Naive thymus-derived CD8-positive, alpha-beta T cell (primary cell): ENCODE measurements at regions not wholly inside any gene's neighbourhood (a gene's known extent, or its start where the extent isn't known, plus 50 kb on each side); places are given as distances from the start of the nearest gene placed in this dataset.

Experiments
- ATAC-seq, 2 donors: fragments of 150-1000 bp; cut with Tn5 transposase in 1 of 2; sonication (Bioruptor Pico), chemical (Tn5 transposase) in 1 of 2; 1 replicate in 1 of 2; 2 replicates in 1 of 2; pipeline ENCODE4 v1.10.0; 2021; ENCODE audit warnings: mild to moderate bottlenecking in 2 of 2, moderate library complexity in 2 of 2
- POLR2A ChIA-PET: fragments of 350-600 bp; sonication (Branson Sonifier 250); formaldehyde crosslinking; loops from one replicate; lab custom pipeline; 2021; ENCODE audit warnings: antibody characterized with exemption; lab: Charles Lee
- DNase-seq, 10 donors: peaks; one replicate each; pipeline versions ENCODE4 v3.0.0 to v3.0.0-alpha.2; 2020 to 2022
- H3K27ac Mint-ChIP-seq, 10 donors: one replicate each; pipeline ENCODE4 v1.8.0; 2020 to 2022; ENCODE audit warnings: mild to moderate bottlenecking in 10 of 10, mixed read lengths in 10 of 10, moderate library complexity in 4 of 10, inconsistent platforms in 1 of 10
- H3K27me3 Mint-ChIP-seq, 5 donors: one replicate each; pipeline ENCODE4 v1.8.0; 2021 to 2022; ENCODE audit warnings: mixed read lengths in 5 of 5
- H3K36me3 Mint-ChIP-seq, 3 donors: one replicate each; pipeline ENCODE4 v1.8.0; 2020 to 2022; ENCODE audit warnings: mixed read lengths in 3 of 3, mild to moderate bottlenecking in 2 of 3, inconsistent platforms in 1 of 3
- H3K4me1 Mint-ChIP-seq, 4 donors: one replicate each; pipeline ENCODE4 v1.8.0; 2021 to 2022; ENCODE audit warnings: mixed read lengths in 4 of 4
- H3K4me3 Mint-ChIP-seq, 10 donors: one replicate each; pipeline ENCODE4 v1.8.0; 2020 to 2022; ENCODE audit warnings: mild to moderate bottlenecking in 10 of 10, mixed read lengths in 10 of 10, moderate library complexity in 6 of 10, inconsistent platforms in 1 of 10
- H3K9me3 Mint-ChIP-seq, 9 donors: one replicate each; pipeline ENCODE4 v1.8.0; 2020 to 2022; ENCODE audit warnings: mixed read lengths in 9 of 9, mild to moderate bottlenecking in 3 of 9, inconsistent platforms in 1 of 9, moderate library complexity in 1 of 9

DNA sequence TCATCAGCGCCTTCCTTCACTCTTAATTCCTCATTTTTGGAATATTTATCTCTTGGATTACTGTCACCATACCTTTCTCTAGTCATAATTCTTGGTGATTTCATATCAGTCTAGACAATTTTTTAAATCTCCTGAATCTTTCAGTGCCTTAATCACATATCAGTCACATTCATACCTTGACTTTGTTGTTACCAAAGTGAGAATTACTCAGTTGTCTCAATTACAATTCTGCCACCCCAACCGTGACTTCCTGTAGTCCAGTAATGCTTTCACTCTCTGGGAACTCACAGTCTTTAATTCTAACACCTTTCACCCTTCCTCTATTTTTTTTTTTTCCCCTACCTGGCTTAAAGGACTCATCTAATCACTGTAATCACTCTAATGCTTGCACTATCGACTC lies 1275.3 kb upstream of the TENM3 start:
- no peaks in the 10 kb centered on the region for H3K36me3 Mint-ChIP-seq
- ATAC-seq (no peak), DNase-seq (no peak)
- no peaks in the 10 kb centered on the region for H3K27me3 Mint-ChIP-seq
- peaks cover 0 to 5% (median 1%) of the 10 kb centered on the region in 9 donors for H3K9me3 Mint-ChIP-seq
- H3K4me3 Mint-ChIP-seq, result no peak overlapping the region
- POLR2A ChIA-PET, result no interaction called here
- H3K4me1 Mint-ChIP-seq, result no peaks in the 10 kb centered on the region
- no peak overlapping the region for H3K27ac Mint-ChIP-seq

DNA sequence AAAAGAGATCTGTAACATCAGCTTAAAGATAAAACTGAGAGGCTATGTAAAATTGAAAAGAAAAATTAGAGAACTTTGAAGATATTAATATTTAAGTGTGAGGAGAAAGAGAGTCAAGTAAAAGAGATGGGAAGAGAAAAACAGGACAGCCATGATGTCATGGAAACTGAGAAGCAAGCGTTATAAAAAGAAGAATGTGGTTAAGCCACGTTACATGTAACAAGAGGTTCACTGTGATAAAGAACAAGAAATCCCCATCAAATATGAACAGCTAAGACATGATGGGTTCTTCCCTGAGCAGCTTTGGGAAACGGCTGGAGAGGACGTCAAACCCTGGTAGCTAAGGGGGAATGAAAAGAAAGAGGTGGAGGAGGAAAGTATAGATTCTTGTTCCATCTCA lies 1269.3 kb upstream of the TENM3 start:
- no peaks in the 10 kb centered on the region for H3K27me3 Mint-ChIP-seq
- no peak overlapping the region for H3K27ac Mint-ChIP-seq
- POLR2A ChIA-PET, result no interaction called here

DNA sequence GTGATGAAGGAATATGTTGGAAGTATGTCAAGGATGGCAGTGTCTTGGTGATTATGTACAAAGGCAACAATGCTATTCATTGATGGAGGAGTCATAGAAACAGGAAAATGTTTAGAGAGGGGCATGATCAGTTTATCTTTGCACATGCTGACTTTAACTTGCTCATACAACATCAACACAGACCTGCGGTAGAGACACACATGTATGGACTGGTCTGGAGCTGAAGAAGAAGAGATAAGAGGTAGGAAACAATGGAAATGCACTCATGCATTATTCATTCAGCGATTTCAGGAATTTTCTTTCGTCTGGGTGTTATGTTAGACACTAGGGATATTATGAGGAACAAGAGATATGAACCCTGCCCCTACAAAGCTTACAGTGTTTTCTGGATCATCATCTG lies 1252.3 kb upstream of the TENM3 start:
- no peak overlapping the region for H3K27ac Mint-ChIP-seq
- H3K36me3 Mint-ChIP-seq, result no peaks in the 10 kb centered on the region
- ATAC-seq, result no peak
- H3K9me3 Mint-ChIP-seq, result peaks cover 0 to 12% (median 0%) of the 10 kb centered on the region in 9 donors
- H3K4me3 Mint-ChIP-seq, result no peak overlapping the region
- POLR2A ChIA-PET, result no interaction called here
- DNase-seq, result no peak
- H3K4me1 Mint-ChIP-seq, result no peaks in the 10 kb centered on the region
- no peaks in the 10 kb centered on the region for H3K27me3 Mint-ChIP-seq

More for the DNA sequence above, 1269.3 kb upstream of the TENM3 start:
- ATAC-seq (no peak), DNase-seq (no peak)
- peaks cover 0 to 7% (median 0%) of the 10 kb centered on the region in 9 donors for H3K9me3 Mint-ChIP-seq
- H3K4me1 Mint-ChIP-seq, result no peaks in the 10 kb centered on the region
- H3K4me3 Mint-ChIP-seq, result no peak overlapping the region
- H3K36me3 Mint-ChIP-seq, result no peaks in the 10 kb centered on the region

DNA sequence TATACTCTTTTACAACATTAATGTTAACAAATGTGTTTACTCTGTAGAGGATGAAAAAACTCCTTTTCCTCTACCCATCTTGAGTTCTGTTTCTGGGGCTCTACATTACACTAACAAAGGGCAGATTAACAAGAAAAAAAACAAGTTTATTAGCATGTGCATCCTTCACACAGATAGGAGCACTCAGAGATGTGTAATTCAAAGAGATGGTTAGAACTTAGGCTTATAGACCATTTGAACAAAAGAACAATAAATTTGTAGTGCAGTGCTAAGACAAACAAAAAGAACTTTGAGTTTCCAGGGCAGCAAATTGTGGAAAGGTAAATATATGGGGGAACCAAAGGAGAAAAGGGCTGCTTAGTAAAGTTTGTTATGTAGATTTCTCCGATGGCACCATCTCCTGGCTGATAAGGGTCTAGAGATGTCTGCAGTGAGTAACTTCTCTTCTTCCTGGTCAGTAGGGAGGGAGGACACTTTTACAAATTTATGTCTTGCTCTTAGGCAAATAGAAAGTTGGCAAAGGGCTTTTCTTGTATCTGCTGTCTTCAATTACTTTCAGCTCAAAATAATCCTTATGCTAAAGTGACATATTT lies 1249.9 kb upstream of the TENM3 start:
- peaks cover 0 to 19% (median 2%) of the 10 kb centered on the region in 9 donors for H3K9me3 Mint-ChIP-seq
- H3K4me3 Mint-ChIP-seq, result no peak overlapping the region
- H3K4me1 Mint-ChIP-seq, result no peaks in the 10 kb centered on the region
- DNase-seq (no peak), ATAC-seq (no peak)
- H3K27ac Mint-ChIP-seq, result no peak overlapping the region
- POLR2A ChIA-PET, result no interaction called here
- no peaks in the 10 kb centered on the region for H3K27me3 Mint-ChIP-seq
- H3K36me3 Mint-ChIP-seq, result no peaks in the 10 kb centered on the region

DNA sequence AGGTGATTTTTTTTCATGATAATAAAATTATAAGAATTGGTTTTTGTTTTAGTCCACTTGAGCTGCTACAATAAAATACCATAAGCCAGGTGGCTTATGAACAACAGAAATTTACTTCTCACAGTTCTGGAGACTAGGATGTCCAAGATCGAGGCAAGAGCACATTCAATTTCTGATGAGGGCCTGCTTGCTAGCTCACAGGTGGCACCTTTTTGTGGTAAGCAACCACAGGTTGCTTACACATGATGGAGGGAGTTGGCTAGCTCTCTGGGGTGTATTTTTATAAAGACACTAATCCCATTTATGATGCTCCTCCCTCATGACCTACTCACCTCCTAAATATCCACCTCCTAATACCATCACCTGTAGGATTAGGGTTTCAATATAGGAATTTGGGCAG lies 1248.5 kb upstream of the TENM3 start:
- no peak for ATAC-seq
- Mint-ChIP-seq H3K4me3 (no peak overlapping the region), H3K9me3 (peaks cover 0 to 26% (median 2%) of the 10 kb centered on the region in 9 donors), H3K4me1 (no peaks in the 10 kb centered on the region), H3K27me3 (no peaks in the 10 kb centered on the region), H3K27ac (no peak overlapping the region), H3K36me3 (no peaks in the 10 kb centered on the region)
- no peak for DNase-seq
- POLR2A ChIA-PET, result no interaction called here

DNA sequence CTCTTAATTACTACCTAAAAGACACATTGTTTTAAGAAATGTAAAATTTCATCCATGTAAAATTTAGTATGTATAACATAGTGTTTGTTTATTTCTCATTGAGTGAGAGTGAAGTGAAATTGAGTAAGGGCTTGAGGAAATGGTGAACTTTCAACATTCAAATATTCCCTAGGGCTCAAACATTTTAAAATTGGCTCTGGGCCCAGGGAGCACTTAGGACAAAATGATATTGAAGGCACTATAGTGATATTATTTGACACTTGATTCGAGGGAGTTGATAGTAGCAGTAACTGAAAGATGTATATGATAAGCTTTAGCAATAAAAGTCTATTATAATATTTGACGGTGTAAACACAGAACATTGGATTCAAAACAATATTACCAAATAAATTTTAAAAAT lies 1244.0 kb upstream of the TENM3 start:
- H3K4me1 Mint-ChIP-seq, result no peaks in the 10 kb centered on the region

DNA sequence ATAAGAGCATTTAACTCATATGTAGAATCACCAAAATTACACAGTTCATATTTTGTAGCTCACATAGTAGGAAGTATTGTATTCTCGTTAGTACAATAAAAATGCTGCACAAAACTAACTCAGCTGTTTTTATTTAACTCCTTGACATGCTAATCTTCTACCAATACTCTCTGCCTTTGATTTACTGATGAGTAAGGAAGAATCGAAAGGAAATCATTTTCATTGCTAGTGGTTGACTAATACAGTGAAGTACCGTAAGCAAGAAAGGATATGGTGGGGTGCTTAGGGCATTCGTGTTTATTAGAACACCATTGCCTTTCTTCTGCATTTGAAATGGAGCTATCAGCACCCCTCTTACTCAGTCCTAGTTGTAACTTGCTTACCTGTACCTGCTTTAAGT lies 1239.1 kb upstream of the TENM3 start:
- H3K4me1 Mint-ChIP-seq, result no peaks in the 10 kb centered on the region
- no peaks in the 10 kb centered on the region for H3K27me3 Mint-ChIP-seq
- no peak overlapping the region for H3K27ac Mint-ChIP-seq
- ATAC-seq (no peak), DNase-seq (no peak)
- peaks cover 0 to 26% (median 5%) of the 10 kb centered on the region in 9 donors for H3K9me3 Mint-ChIP-seq
- POLR2A ChIA-PET, result no interaction called here
- H3K4me3 Mint-ChIP-seq, result no peak overlapping the region
- no peaks in the 10 kb centered on the region for H3K36me3 Mint-ChIP-seq

More for the DNA sequence above, 1244.0 kb upstream of the TENM3 start:
- no peaks in the 10 kb centered on the region for H3K27me3 Mint-ChIP-seq
- no peak for DNase-seq
- no peaks in the 10 kb centered on the region for H3K36me3 Mint-ChIP-seq
- ATAC-seq, result no peak
- POLR2A ChIA-PET, result no interaction called here
- H3K4me3 Mint-ChIP-seq, result no peak overlapping the region
- H3K9me3 Mint-ChIP-seq, result peaks cover 0 to 22% (median 5%) of the 10 kb centered on the region in 9 donors
- H3K27ac Mint-ChIP-seq, result no peak overlapping the region

DNA sequence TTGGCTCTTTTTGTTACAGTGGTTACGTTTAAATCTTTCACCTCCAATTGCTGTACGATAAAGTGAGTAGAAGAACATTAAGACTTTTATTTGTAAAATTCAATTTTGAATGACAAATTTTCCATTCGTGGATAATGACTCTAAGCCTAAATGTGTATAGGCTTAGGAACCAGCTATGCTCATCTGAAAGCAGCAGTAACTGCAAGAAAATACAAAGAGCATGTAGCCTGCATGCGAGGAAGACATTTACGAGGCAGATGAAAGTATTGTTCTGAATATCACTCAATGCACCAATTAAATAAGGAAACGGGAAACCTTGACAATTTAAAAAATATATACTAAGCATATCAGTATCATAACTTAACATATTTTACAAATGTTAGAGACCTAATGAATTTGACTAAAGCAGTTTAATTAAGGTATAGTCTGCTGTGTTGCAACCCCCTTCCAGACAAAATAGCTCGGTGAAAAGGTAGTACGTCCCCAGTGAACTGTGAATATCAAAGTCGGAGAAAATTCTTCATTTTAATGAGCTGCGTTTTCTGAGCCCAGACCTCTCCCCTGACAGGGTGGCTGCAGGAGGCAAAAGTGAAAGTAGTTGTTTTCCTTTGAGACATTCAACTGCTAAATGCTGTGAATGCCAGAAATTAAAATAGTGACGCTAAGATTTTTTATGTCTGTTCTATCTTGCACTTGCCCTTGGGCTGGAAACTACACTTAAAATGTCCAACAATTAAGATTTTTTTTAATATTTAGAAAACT lies 1236.5 kb upstream of the TENM3 start:
- no peak overlapping the region for H3K4me3 Mint-ChIP-seq
- DNase-seq (no peak), ATAC-seq (no peak)
- POLR2A ChIA-PET, result no interaction called here
- peaks cover 0 to 28% (median 4%) of the 10 kb centered on the region in 9 donors for H3K9me3 Mint-ChIP-seq
- no peaks in the 10 kb centered on the region for H3K4me1 Mint-ChIP-seq
- H3K36me3 Mint-ChIP-seq, result no peaks in the 10 kb centered on the region
- no peak overlapping the region for H3K27ac Mint-ChIP-seq
- no peaks in the 10 kb centered on the region for H3K27me3 Mint-ChIP-seq

DNA sequence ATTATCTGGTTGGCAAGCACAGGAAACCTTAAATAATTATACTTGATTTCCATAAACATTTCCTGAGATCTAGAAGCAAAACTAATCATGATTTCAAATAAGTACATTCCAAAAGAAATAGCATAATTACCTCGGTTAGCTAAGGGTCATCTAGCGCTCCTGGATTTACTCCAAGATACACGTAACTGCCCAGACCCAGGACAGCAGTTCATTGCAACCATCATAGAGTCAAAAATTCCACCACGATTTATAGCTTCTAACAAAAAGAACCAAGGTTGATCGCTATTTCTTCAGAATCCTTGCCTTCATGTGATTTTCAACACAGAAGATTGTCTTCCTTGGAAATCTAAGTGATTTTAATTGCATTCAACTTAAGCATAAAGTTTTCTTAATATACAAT lies 1235.5 kb upstream of the TENM3 start:
- no peaks in the 10 kb centered on the region for H3K4me1 Mint-ChIP-seq
- DNase-seq (no peak), ATAC-seq (no peak)
- no peak overlapping the region for H3K27ac Mint-ChIP-seq
- peaks cover 0 to 30% (median 5%) of the 10 kb centered on the region in 9 donors for H3K9me3 Mint-ChIP-seq
- no peak overlapping the region for H3K4me3 Mint-ChIP-seq
- POLR2A ChIA-PET, result no interaction called here
- peaks cover 0 to 2% (median 0%) of the 10 kb centered on the region in 3 donors for H3K36me3 Mint-ChIP-seq
- no peaks in the 10 kb centered on the region for H3K27me3 Mint-ChIP-seq

DNA sequence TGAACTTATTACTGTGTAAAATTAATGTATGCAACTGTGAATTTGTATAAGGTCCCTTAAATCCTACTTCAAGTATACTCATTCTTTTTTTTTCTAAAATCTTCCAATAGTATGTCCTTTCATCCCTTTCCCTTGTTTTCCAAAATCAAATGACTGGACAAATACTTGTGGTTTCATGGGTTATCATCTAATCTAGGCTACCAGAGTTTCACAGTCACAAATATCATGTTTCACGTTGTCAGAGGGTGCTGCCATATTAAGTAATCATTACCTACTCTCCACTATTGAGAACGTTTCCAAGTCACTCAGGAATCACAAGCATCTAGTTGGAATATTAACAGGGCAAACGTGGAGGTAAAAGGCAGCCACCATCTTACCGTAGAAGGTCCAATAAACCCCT lies 1235.0 kb upstream of the TENM3 start:
- no peak overlapping the region for H3K4me3 Mint-ChIP-seq
- ATAC-seq (no peak), DNase-seq (no peak)
- H3K4me1 Mint-ChIP-seq, result no peaks in the 10 kb centered on the region
- POLR2A ChIA-PET, result no interaction called here
- H3K9me3 Mint-ChIP-seq, result peaks cover under 1 to 34% (median 6%) of the 10 kb centered on the region in 9 donors
- no peak overlapping the region for H3K27ac Mint-ChIP-seq
- no peaks in the 10 kb centered on the region for H3K27me3 Mint-ChIP-seq
- H3K36me3 Mint-ChIP-seq, result peaks cover 0 to 6% (median 0%) of the 10 kb centered on the region in 3 donors

DNA sequence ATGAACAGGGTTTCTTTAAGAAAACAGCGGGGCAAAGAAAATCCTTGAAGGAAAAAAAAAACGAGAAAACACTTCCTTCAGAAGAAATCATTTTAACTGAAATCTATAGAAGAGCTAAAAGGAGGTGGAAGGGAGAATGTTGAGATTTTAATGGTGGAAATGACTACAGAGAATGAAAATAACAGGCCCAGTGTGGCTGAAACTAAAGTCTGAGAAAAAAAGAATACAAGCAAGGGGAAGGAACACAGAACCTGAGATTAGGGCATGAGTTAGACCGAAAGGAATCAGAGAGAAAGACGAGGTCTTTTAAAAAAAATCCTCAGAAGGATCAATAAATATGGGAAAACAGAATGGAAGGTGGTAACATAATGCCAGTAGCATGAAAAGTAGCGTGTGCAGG lies 1230.0 kb upstream of the TENM3 start:
- Mint-ChIP-seq H3K27me3 (no peaks in the 10 kb centered on the region), H3K9me3 (peaks cover 3 to 28% (median 11%) of the 10 kb centered on the region in 9 donors), H3K4me1 (no peaks in the 10 kb centered on the region), H3K4me3 (no peak overlapping the region), H3K27ac (no peak overlapping the region), H3K36me3 (peaks cover 0 to 13% (median 0%) of the 10 kb centered on the region in 3 donors)
- ATAC-seq, result no peak
- DNase-seq, result no peak
- POLR2A ChIA-PET, result no interaction called here

DNA sequence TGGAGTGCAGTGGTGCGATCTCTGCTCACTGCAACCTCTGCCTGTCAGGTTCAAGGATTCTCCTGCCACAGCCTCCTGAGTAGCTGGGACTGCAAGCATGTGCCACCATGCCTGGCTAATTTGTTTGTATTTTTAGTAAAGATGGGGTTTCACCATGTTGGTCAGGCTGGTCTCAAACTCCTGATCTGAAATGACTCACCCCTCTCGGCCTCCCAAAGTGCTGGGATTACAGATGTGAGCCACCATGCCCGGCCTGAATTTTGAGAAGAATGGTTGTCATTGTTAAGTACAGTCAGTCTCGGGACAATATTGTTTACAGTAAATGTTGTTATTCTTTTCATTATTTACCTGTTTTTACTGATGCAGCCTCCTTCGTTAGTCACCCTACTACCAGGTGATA lies 1226.2 kb upstream of the TENM3 start:
- Mint-ChIP-seq H3K4me3 (no peak overlapping the region), H3K27ac (no peak overlapping the region), H3K27me3 (no peaks in the 10 kb centered on the region), H3K36me3 (peaks cover 0 to 13% (median 0%) of the 10 kb centered on the region in 3 donors), H3K4me1 (no peaks in the 10 kb centered on the region), H3K9me3 (peaks cover 2 to 27% (median 14%) of the 10 kb centered on the region in 9 donors)
- no peak for ATAC-seq
- POLR2A ChIA-PET, result no interaction called here
- DNase-seq, result no peak

DNA sequence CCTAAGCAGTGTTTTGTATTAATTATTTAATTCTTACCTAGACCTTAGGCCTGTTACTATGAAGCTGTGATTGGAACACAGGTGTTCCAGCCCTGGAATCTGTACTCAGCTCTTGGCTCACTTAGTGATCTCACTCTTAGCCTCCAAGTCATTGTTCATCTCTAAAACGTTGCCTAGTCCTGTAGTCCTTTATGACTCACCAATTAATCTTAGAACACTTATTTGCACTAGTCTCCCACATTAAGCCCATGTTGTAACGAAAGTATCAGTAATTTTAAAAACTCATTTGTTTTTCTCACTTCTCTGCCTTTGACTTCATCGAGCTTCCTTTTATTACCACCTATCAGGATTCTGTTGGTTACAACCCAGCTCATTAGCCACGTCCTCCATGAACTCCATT lies 1224.7 kb upstream of the TENM3 start:
- H3K36me3 Mint-ChIP-seq, result peaks cover 0 to 3% (median 0%) of the 10 kb centered on the region in 3 donors
- H3K9me3 Mint-ChIP-seq, result peaks cover 2 to 27% (median 10%) of the 10 kb centered on the region in 9 donors
- no peaks in the 10 kb centered on the region for H3K27me3 Mint-ChIP-seq
- no peak overlapping the region for H3K27ac Mint-ChIP-seq
- no peaks in the 10 kb centered on the region for H3K4me1 Mint-ChIP-seq
- DNase-seq, result no peak
- H3K4me3 Mint-ChIP-seq, result no peak overlapping the region
- POLR2A ChIA-PET, result no interaction called here
- no peak for ATAC-seq
